CD4-positive, alpha-beta T cell treated with Interleukin-10 for 1 hour (primary cell): ENCODE measurements at regions not wholly inside any gene's neighbourhood (a gene's known extent, or its start where the extent isn't known, plus 50 kb on each side); places are given as distances from the start of the nearest gene placed in this dataset.

ENCODE experiments used
- DNase-seq: peaks from one replicate; pipeline ENCODE4 v3.0.0-alpha.2; 2020

GRCh38 chr3:193851941-193852674 lies 259.1 kb downstream of the OPA1 start:
- no peak for DNase-seq

- DNase-seq = no peak
Measured at GRCh38 chr3:193852901-193853300, 259.9 kb downstream of the OPA1 start.

- no peak for DNase-seq
Measured at GRCh38 chr3:193853511-193854219, 260.7 kb downstream of the OPA1 start.

- no peak for DNase-seq
Measured at GRCh38 chr3:193857996-193858395, 265.0 kb downstream of the OPA1 start.

GRCh38 chr3:193859195-193859594 lies 266.2 kb downstream of the OPA1 start:
- DNase-seq = no peak

- no peak for DNase-seq
Measured at GRCh38 chr3:193861012-193861411, 268.0 kb downstream of the OPA1 start.

GRCh38 chr3:193862843-193863242 lies 269.8 kb downstream of the OPA1 start:
- no peak for DNase-seq

- no peak for DNase-seq
Measured at GRCh38 chr3:193863657-193864357, 270.8 kb downstream of the OPA1 start.

- no peak for DNase-seq
Measured at GRCh38 chr3:193865339-193865738, 270.6 kb upstream of the HES1 start.

- no peak for DNase-seq
Measured at GRCh38 chr3:193865896-193866480, 270.0 kb upstream of the HES1 start.

- no peak for DNase-seq
Measured at GRCh38 chr3:193868590-193868989, 267.4 kb upstream of the HES1 start.

- no peak for DNase-seq
Measured at GRCh38 chr3:193869221-193870201, 266.4 kb upstream of the HES1 start.

GRCh38 chr3:193870376-193871219 lies 265.4 kb upstream of the HES1 start:
- no peak for DNase-seq

GRCh38 chr3:193871220-193871485 lies 264.8 kb upstream of the HES1 start:
- DNase-seq = no peak

- DNase-seq = no peak
Measured at GRCh38 chr3:193872265-193872753, 263.6 kb upstream of the HES1 start.

GRCh38 chr3:193873426-193874201 lies 262.3 kb upstream of the HES1 start:
- DNase-seq = no peak

- DNase-seq = no peak
Measured at GRCh38 chr3:193874512-193874911, 261.4 kb upstream of the HES1 start.

- no peak for DNase-seq
Measured at GRCh38 chr3:193874997-193875593, 260.9 kb upstream of the HES1 start.

GRCh38 chr3:193875601-193876321 lies 260.2 kb upstream of the HES1 start:
- DNase-seq = no peak
